Left renal pelvis (tissue), 4 donors: ENCODE measurements at regions not wholly inside any gene's neighbourhood (a gene's known extent, or its start where the extent isn't known, plus 50 kb on each side); places are given as distances from the start of the nearest gene placed in this dataset.

Experiments
- DNase-seq, 4 donors: peaks; one replicate each; pipeline ENCODE4 v3.0.0-alpha.2; 2013; ENCODE audit warnings: low read depth in 4 of 4, low spot score in 3 of 4

GRCh38 chr6:80674669-80675068, 568.2 kb downstream of the BCKDHB start:
- DNase-seq: no peak

GRCh38 chr6:80673367-80673766, 566.9 kb downstream of the BCKDHB start:
- no peak for DNase-seq

- DNase-seq: no peak
Observed at GRCh38 chr6:80667006-80667405, 560.5 kb downstream of the BCKDHB start.

- no peak for DNase-seq
Observed at GRCh38 chr6:80658926-80659325, 552.5 kb downstream of the BCKDHB start.

GRCh38 chr6:80647156-80647555, 540.7 kb downstream of the BCKDHB start:
- no peak for DNase-seq

- no peak for DNase-seq
Observed at GRCh38 chr6:80643881-80644280, 537.4 kb downstream of the BCKDHB start.

- DNase-seq: no peak
Observed at GRCh38 chr6:80642452-80642851, 536.0 kb downstream of the BCKDHB start.

- DNase-seq: no peak
Observed at GRCh38 chr6:80641591-80641990, 535.1 kb downstream of the BCKDHB start.

- DNase-seq: no peak
Observed at GRCh38 chr6:80640176-80640575, 533.7 kb downstream of the BCKDHB start.

- DNase-seq: no peak
Observed at GRCh38 chr6:80639181-80639629, 532.7 kb downstream of the BCKDHB start.

GRCh38 chr6:80638213-80639055, 532.0 kb downstream of the BCKDHB start:
- peak; percentile 17 to 39 (median 20) for DNase-seq

- no peak for DNase-seq
Observed at GRCh38 chr6:80637312-80637711, 530.8 kb downstream of the BCKDHB start.

- DNase-seq: no peak
Observed at GRCh38 chr6:80636689-80637088, 530.2 kb downstream of the BCKDHB start.

- DNase-seq: no peak
Observed at GRCh38 chr6:80633412-80633811, 526.9 kb downstream of the BCKDHB start.

GRCh38 chr6:80625405-80625804, 518.9 kb downstream of the BCKDHB start:
- DNase-seq: no peak

GRCh38 chr6:80623066-80623815, 516.8 kb downstream of the BCKDHB start:
- DNase-seq: no peak

GRCh38 chr6:80622641-80623040, 516.2 kb downstream of the BCKDHB start:
- DNase-seq: no peak

GRCh38 chr6:80618953-80619352, 512.5 kb downstream of the BCKDHB start:
- DNase-seq: no peak

- DNase-seq: no peak
Observed at GRCh38 chr6:80610846-80611245, 504.4 kb downstream of the BCKDHB start.

GRCh38 chr6:80608881-80609280, 502.4 kb downstream of the BCKDHB start:
- no peak for DNase-seq

GRCh38 chr6:80607811-80608391, 501.4 kb downstream of the BCKDHB start:
- no peak for DNase-seq
